ENCODE measurements at regions not wholly inside any gene's neighbourhood (a gene's known extent, or its start where the extent isn't known, plus 50 kb on each side); places are given as distances from the start of the nearest gene placed in this dataset.

- TF ChIP-seq CTCF (conservative IDR thresholded peaks at IDR 0.05; ENCODE audit: low read length): no peak
- no peak for TF ChIP-seq EZH2phosphoT487 (IDR thresholded peaks at IDR 0.05; ENCODE audit: borderline replicate concordance, low read depth, low read length)
Observed at GRCh38 chr16:73126525-73126853, 78.6 kb upstream of the ZFHX3 start.

Measured in OCI-LY7 (cell line).